ENCODE measurements at regions not wholly inside any gene's neighbourhood (a gene's known extent, or its start where the extent isn't known, plus 50 kb on each side); places are given as distances from the start of the nearest gene placed in this dataset.

DNA sequence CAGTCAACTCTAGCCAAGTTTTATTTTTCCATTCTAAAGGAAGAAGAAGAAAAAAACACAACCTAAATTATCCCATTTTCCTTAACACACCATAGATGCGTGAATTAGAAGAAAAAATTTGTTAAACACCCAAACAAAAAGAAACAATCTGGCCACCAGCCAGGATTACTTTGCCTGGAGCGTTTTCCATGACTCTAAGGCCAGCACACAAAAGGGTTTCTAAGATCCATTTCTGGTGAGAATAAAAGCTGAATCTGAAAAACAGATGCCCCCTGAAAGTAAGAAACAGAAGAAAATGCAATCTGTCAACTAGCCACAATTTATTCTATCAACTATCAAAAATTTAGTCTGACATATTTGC is 267.2 kb upstream of the SULF2 start:
- no peaks in the 10 kb centered on the region for H3F3A ChIP-seq (ENCODE audit: control insufficient read depth, insufficient read depth)
- no peaks in the 10 kb centered on the region for H4K20me1 ChIP-seq (ENCODE audit: control insufficient read depth, insufficient read depth, low read depth, low read length)
- H3K27me3 ChIP-seq (ENCODE audit: control insufficient read depth, low read length), result no peaks in the 10 kb centered on the region; the same call in 1 of the 2 replicates
- no peak overlapping the region for H3K4me2 ChIP-seq (ENCODE audit: low read length)
- H3K9me3 ChIP-seq (ENCODE audit: control insufficient read depth, insufficient read depth, low read length), result no peaks in the 10 kb centered on the region; the same call in 1 of the 2 replicates
- no peak overlapping the region for H3K27ac ChIP-seq (ENCODE audit: low read depth, low read length)
- H3K4me1 ChIP-seq (ENCODE audit: control insufficient read depth, low read length), result no peaks in the 10 kb centered on the region
- H3K9me2 ChIP-seq (replicated peaks; ENCODE audit: control insufficient read depth, low read length), result no peaks in the 10 kb centered on the region
- H3K79me2 ChIP-seq (ENCODE audit: control insufficient read depth, low read length), result peaks cover 4% of the 10 kb centered on the region; the same call in 1 of the 2 replicates
- H3K4me3 ChIP-seq (ENCODE audit: low read length), result no peak overlapping the region
- TF ChIP-seq EZH2phosphoT487 (IDR thresholded peaks at IDR 0.05; ENCODE audit: borderline replicate concordance, low read length), result no peak
- H3K36me3 ChIP-seq (ENCODE audit: control insufficient read depth, low read length), result no peaks in the 10 kb centered on the region

DNA sequence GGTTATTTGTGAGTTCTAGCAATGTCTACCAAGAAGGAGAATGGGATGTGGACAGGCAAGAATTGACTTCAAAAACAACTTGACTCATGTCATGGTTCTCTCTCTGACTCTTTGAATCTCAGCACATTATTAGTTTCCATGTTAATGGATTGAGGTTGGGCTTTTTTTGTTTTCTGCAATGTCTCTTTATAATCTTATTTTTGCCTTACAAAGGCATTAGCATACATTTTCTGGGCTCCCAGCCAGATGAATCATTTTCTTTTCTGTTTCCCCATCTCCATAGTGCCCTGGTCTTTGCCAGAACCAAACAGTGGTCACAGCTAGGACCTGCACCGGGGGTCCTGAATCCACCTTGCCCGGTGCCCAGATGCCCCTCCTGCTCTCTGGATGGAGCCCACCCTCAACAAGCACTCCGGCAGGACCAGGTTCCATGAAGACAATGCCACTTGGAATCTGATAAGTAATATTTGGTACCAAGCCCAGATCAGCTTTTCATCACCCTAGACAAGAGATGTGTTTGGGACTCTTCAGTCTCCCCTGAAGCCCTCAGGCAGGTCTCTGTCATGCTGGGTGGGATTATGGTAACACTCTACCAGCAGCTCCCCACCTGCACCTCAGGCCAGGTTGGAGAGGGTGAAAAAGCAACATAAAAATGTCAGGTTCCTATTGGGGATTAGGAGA is 266.7 kb upstream of the SULF2 start:
- H3K4me3 ChIP-seq (ENCODE audit: low read length), result no peak overlapping the region
- no peaks in the 10 kb centered on the region for H3K36me3 ChIP-seq (ENCODE audit: control insufficient read depth, low read length)
- peaks cover 4% of the 10 kb centered on the region; the same call in 1 of the 2 replicates for H3K79me2 ChIP-seq (ENCODE audit: control insufficient read depth, low read length)
- H3K27ac ChIP-seq (ENCODE audit: low read depth, low read length), result no peak overlapping the region
- H4K20me1 ChIP-seq (ENCODE audit: control insufficient read depth, insufficient read depth, low read depth, low read length), result no peaks in the 10 kb centered on the region
- no peaks in the 10 kb centered on the region for H3K9me3 ChIP-seq (ENCODE audit: control insufficient read depth, insufficient read depth, low read length)
- H3K4me1 ChIP-seq (ENCODE audit: control insufficient read depth, low read length), result no peaks in the 10 kb centered on the region
- H3K9me2 ChIP-seq (replicated peaks; ENCODE audit: control insufficient read depth, low read length), result no peaks in the 10 kb centered on the region
- H3F3A ChIP-seq (ENCODE audit: control insufficient read depth, insufficient read depth), result no peaks in the 10 kb centered on the region
- H3K4me2 ChIP-seq (ENCODE audit: low read length), result no peak overlapping the region
- no peaks in the 10 kb centered on the region; the same call in 1 of the 2 replicates for H3K27me3 ChIP-seq (ENCODE audit: control insufficient read depth, low read length)
- TF ChIP-seq, protein P1, sequence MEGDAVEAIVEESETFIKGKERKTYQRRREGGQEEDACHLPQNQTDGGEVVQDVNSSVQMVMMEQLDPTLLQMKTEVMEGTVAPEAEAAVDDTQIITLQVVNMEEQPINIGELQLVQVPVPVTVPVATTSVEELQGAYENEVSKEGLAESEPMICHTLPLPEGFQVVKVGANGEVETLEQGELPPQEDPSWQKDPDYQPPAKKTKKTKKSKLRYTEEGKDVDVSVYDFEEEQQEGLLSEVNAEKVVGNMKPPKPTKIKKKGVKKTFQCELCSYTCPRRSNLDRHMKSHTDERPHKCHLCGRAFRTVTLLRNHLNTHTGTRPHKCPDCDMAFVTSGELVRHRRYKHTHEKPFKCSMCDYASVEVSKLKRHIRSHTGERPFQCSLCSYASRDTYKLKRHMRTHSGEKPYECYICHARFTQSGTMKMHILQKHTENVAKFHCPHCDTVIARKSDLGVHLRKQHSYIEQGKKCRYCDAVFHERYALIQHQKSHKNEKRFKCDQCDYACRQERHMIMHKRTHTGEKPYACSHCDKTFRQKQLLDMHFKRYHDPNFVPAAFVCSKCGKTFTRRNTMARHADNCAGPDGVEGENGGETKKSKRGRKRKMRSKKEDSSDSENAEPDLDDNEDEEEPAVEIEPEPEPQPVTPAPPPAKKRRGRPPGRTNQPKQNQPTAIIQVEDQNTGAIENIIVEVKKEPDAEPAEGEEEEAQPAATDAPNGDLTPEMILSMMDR (IDR thresholded peaks at IDR 0.05; ENCODE audit: low read depth, low read length, poor library complexity, severe bottlenecking), result no peak
- no peak for TF ChIP-seq EZH2phosphoT487 (IDR thresholded peaks at IDR 0.05; ENCODE audit: borderline replicate concordance, low read length)

DNA sequence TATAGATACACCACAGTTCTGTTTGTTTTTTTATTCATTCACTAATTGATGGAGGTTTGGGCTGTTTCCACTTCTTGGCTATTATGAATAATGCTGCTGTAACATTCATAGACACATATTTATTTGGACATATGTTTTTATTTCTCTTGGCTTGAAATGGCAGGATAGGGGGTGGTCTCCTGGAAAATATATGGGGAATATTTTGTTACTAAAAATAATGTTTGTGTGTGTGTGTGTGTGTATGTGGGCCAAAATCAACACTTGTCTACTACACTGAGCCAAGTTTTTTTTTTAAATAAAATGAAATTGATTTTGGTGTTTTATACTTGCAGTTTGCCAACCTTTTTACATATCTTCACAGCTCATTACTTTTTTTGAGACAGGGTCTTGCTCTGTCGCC is 264.4 kb upstream of the SULF2 start:
- H3K4me1 ChIP-seq (ENCODE audit: control insufficient read depth, low read length), result no peaks in the 10 kb centered on the region
- H3K9me2 ChIP-seq (replicated peaks; ENCODE audit: control insufficient read depth, low read length), result no peaks in the 10 kb centered on the region
- H3F3A ChIP-seq (ENCODE audit: control insufficient read depth, insufficient read depth), result no peaks in the 10 kb centered on the region
- H3K9me3 ChIP-seq (ENCODE audit: control insufficient read depth, insufficient read depth, low read length), result no peaks in the 10 kb centered on the region
- H3K4me2 ChIP-seq (ENCODE audit: low read length), result no peak overlapping the region
- H3K79me2 ChIP-seq (ENCODE audit: control insufficient read depth, low read length), result peaks cover 4% of the 10 kb centered on the region; the same call in 1 of the 2 replicates
- TF ChIP-seq, protein P1 (IDR thresholded peaks at IDR 0.05; ENCODE audit: low read depth, low read length, poor library complexity, severe bottlenecking), result no peak
- no peak for TF ChIP-seq EZH2phosphoT487 (IDR thresholded peaks at IDR 0.05; ENCODE audit: borderline replicate concordance, low read length)
- no peak overlapping the region for H3K4me3 ChIP-seq (ENCODE audit: low read length)
- no peaks in the 10 kb centered on the region; the same call in 1 of the 2 replicates for H3K27me3 ChIP-seq (ENCODE audit: control insufficient read depth, low read length)
- H3K27ac ChIP-seq (ENCODE audit: low read depth, low read length), result no peak overlapping the region
- no peaks in the 10 kb centered on the region for H4K20me1 ChIP-seq (ENCODE audit: control insufficient read depth, insufficient read depth, low read depth, low read length)
- H3K36me3 ChIP-seq (ENCODE audit: control insufficient read depth, low read length), result no peaks in the 10 kb centered on the region

DNA sequence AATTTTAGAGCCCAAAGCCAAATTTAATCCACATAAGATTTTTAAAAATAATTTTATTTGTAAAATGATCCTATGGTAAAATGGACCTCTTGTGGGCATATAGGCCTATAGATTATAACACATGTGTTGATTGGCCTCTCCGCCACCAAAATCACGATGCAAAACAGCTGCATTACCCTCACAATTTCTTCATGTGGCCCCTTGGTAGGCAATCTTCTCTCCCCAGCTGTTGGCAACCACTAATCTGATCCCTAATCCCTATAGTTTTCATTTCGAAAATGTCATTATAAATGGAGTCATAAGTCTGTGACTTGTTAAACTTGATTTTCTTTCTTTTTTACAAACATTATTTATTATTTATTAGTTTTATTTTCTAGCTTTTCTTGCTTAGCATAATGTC is 263.9 kb upstream of the SULF2 start:
- Histone ChIP-seq H3K4me3 (ENCODE audit: low read length) (no peak overlapping the region), H3K4me2 (ENCODE audit: low read length) (no peak overlapping the region), H3K27ac (ENCODE audit: low read depth, low read length) (no peak overlapping the region)

More for the DNA sequence above, 263.9 kb upstream of the SULF2 start:
- Histone ChIP-seq H4K20me1 (ENCODE audit: control insufficient read depth, insufficient read depth, low read depth, low read length) (no peaks in the 10 kb centered on the region), H3K27me3 (ENCODE audit: control insufficient read depth, low read length) (no peaks in the 10 kb centered on the region; the same call in 1 of the 2 replicates), H3K36me3 (ENCODE audit: control insufficient read depth, low read length) (no peaks in the 10 kb centered on the region), H3K4me1 (ENCODE audit: control insufficient read depth, low read length) (no peaks in the 10 kb centered on the region), H3F3A (ENCODE audit: control insufficient read depth, insufficient read depth) (no peaks in the 10 kb centered on the region), H3K9me3 (ENCODE audit: control insufficient read depth, insufficient read depth, low read length) (no peaks in the 10 kb centered on the region), H3K79me2 (ENCODE audit: control insufficient read depth, low read length) (peaks cover 4% of the 10 kb centered on the region; the same call in 1 of the 2 replicates), H3K9me2 (replicated peaks; ENCODE audit: control insufficient read depth, low read length) (no peaks in the 10 kb centered on the region)
- no peak for TF ChIP-seq EZH2phosphoT487 (IDR thresholded peaks at IDR 0.05; ENCODE audit: borderline replicate concordance, low read length)
- TF ChIP-seq, protein P1 (IDR thresholded peaks at IDR 0.05; ENCODE audit: low read depth, low read length, poor library complexity, severe bottlenecking), result no peak
